Keratinocyte (primary cell): ENCODE measurements at regions not wholly inside any gene's neighbourhood (a gene's known extent, or its start where the extent isn't known, plus 50 kb on each side); places are given as distances from the start of the nearest gene placed in this dataset.

Experiments
- DNase-seq: peaks from one replicate; pipeline ENCODE4 v3.0.0-alpha.2; 2011; ENCODE audit warnings: low read depth, missing footprints, low spot score
- FAIRE-seq: peaks from 2 replicates; lab custom pipeline; 2011; peaks lifted over from hg19 to GRCh38; lab: Jason Lieb, UNC
- H2AFZ ChIP-seq: 2 replicates; pipeline ENCODE4 v1.6.0; 2012; ENCODE audit warnings: low read length, control low read depth, inconsistent platforms; ENCODE audit not compliant: control insufficient read depth
- H3K27ac ChIP-seq: 2 replicates; pipeline ENCODE4 v1.5.1; 2011; ENCODE audit warnings: low read length; ENCODE audit not compliant: control insufficient read depth, insufficient read depth
- H3K27me3 ChIP-seq: 3 replicates; pipeline ENCODE4 v1.6.0; 2011; ENCODE audit warnings: low read length; ENCODE audit not compliant: control insufficient read depth, insufficient read depth; ENCODE audit errors: extremely low read depth
- H3K36me3 ChIP-seq, 2 experiments: 2 replicates in 1 of 2; 3 replicates in 1 of 2; pipeline ENCODE4 v1.5.1; 2011; ENCODE audit warnings: low read length in 2 of 2, mild to moderate bottlenecking in 1 of 2; ENCODE audit not compliant: control insufficient read depth in 2 of 2, insufficient read depth in 2 of 2; ENCODE audit errors: extremely low read depth in 1 of 2
- H3K4me1 ChIP-seq: 3 replicates; pipeline ENCODE4 v1.5.1; 2011; ENCODE audit warnings: low read length; ENCODE audit not compliant: control insufficient read depth, insufficient read depth; ENCODE audit errors: extremely low read depth
- H3K4me2 ChIP-seq: 3 replicates; pipeline ENCODE4 v1.6.0; 2011; ENCODE audit warnings: low read depth, low read length; ENCODE audit not compliant: control insufficient read depth, insufficient read depth; ENCODE audit errors: extremely low read depth
- H3K4me3 ChIP-seq, 3 experiments: fragments of 200-600 bp in 1 of 3; sonication (generic) in 1 of 3; 2 replicates in 2 of 3; 3 replicates in 1 of 3; pipeline ENCODE4 v1.5.1; 2011 to 2016; ENCODE audit warnings: low read length in 3 of 3, mild to moderate bottlenecking in 3 of 3, control low read depth in 2 of 3, inconsistent platforms in 1 of 3, low read depth in 1 of 3, mixed read lengths in 1 of 3, mixed run types in 1 of 3, moderate library complexity in 1 of 3; ENCODE audit not compliant: control insufficient read depth in 2 of 3, insufficient read depth in 2 of 3; ENCODE audit errors: extremely low read depth in 1 of 3
- H3K79me2 ChIP-seq: 2 replicates; pipeline ENCODE4 v1.6.0; 2012; ENCODE audit warnings: low read length; ENCODE audit not compliant: control insufficient read depth, insufficient read depth
- H3K9ac ChIP-seq: 3 replicates; pipeline ENCODE4 v1.6.0; 2011; ENCODE audit warnings: low read length; ENCODE audit not compliant: control insufficient read depth, insufficient read depth; ENCODE audit errors: extremely low read depth
- H3K9me1 ChIP-seq: 3 replicates; pipeline ENCODE4 v1.6.0; 2011; ENCODE audit warnings: low read length; ENCODE audit not compliant: control insufficient read depth, insufficient read depth; ENCODE audit errors: extremely low read depth
- H3K9me3 ChIP-seq: 2 replicates; pipeline ENCODE4 v1.5.1; 2012; ENCODE audit warnings: low read depth, low read length; ENCODE audit not compliant: control insufficient read depth
- H4K20me1 ChIP-seq: 3 replicates; pipeline ENCODE4 v1.6.0; 2011; ENCODE audit warnings: low read length; ENCODE audit not compliant: control insufficient read depth, insufficient read depth; ENCODE audit errors: extremely low read depth
- EZH2 ChIP-seq: IDR thresholded peaks from one replicate; pipeline ENCODE4 v1.6.1; 2012; ENCODE audit warnings: inconsistent platforms, mild to moderate bottlenecking, low read length, moderate library complexity
- dilution Hi-C: fragments of 300-500 bp; cut with MboI; formaldehyde crosslinking; loops from one replicate; pipeline ENCODE4 v1.7.0; 2020; ENCODE audit warnings: low sequenced_read_pairs; ENCODE audit not compliant: extremely low pct_ligation_motif_present
- TF ChIP-seq, protein P1 (sequence below), 3 experiments: IDR thresholded peaks in 1 of 3; conservative IDR thresholded peaks in 1 of 3; optimal IDR thresholded peaks in 1 of 3; 2 replicates in 2 of 3; 3 replicates in 1 of 3; pipeline versions ENCODE3 to v1.5.1; 2011; ENCODE audit warnings: low read length in 3 of 3, mild to moderate bottlenecking in 3 of 3, moderate library complexity in 2 of 3, control low read depth in 1 of 3, inconsistent platforms in 1 of 3; ENCODE audit not compliant: insufficient read depth in 2 of 3; ENCODE audit errors: extremely low read depth in 1 of 3

DNA sequence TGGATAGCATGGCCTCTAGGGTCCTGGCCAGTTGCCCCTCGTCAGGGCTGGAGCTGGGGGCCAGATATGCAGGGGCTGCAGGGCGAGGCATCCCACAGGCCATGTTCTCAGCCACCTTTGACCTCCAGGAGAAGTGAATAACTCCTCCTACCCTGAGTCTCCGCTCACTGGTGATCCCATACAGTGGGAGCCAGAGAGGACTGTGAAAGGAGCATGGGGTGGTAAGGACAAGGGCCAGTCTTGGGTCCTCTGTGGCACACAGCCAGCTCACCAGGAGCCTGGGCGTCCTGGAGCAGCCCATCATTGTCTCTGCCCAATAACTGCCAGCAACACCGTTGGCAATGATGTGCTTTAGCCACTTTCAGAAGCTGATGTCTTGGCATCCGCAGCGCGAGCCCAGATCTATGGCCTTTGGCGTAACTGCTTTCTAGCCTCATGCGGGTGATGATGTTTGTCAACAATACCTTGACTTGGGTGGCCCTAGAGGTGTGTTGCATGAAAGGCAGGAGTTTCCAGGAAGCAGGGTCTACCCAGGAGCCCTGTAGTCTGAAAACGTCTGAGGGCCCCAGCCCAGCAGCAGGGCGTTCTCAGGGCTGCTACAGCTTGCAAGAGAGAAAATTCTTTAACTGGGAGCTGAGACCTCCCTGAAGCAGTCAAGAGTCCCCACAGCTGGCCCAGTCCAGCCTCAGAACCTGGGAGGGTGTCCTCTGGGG lies 61.1 kb upstream of the IQSEC1 start:
- Histone ChIP-seq H3K9me1 (no peaks in the 10 kb centered on the region), H2AFZ (no peak overlapping the region), H3K4me2 (no peak overlapping the region), H3K9me3 (no peaks in the 10 kb centered on the region), H3K36me3 (no peaks in the 10 kb centered on the region), H3K4me1 (no peaks in the 10 kb centered on the region), H3K9ac (no peak overlapping the region), H3K27ac (no peak overlapping the region), H3K79me2 (no peaks in the 10 kb centered on the region), H4K20me1 (no peaks in the 10 kb centered on the region), H3K27me3 (peaks cover 4% of the 10 kb centered on the region), H3K4me3 (no peak overlapping the region)
- dilution Hi-C loops: no loop called here
- DNase-seq: no peak
- no peak for FAIRE-seq
- TF ChIP-seq, protein P1, sequence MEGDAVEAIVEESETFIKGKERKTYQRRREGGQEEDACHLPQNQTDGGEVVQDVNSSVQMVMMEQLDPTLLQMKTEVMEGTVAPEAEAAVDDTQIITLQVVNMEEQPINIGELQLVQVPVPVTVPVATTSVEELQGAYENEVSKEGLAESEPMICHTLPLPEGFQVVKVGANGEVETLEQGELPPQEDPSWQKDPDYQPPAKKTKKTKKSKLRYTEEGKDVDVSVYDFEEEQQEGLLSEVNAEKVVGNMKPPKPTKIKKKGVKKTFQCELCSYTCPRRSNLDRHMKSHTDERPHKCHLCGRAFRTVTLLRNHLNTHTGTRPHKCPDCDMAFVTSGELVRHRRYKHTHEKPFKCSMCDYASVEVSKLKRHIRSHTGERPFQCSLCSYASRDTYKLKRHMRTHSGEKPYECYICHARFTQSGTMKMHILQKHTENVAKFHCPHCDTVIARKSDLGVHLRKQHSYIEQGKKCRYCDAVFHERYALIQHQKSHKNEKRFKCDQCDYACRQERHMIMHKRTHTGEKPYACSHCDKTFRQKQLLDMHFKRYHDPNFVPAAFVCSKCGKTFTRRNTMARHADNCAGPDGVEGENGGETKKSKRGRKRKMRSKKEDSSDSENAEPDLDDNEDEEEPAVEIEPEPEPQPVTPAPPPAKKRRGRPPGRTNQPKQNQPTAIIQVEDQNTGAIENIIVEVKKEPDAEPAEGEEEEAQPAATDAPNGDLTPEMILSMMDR (optimal IDR thresholded peaks at IDR 0.05 in 1 of 3, IDR thresholded peaks at IDR 0.05 in 1 of 3, conservative IDR thresholded peaks at IDR 0.05 in 1 of 3; ENCODE audit: extremely low read depth in 1 of 3, insufficient read depth in 2 of 3, low read length in 3 of 3): no peak
- TF ChIP-seq EZH2: no peak

DNA sequence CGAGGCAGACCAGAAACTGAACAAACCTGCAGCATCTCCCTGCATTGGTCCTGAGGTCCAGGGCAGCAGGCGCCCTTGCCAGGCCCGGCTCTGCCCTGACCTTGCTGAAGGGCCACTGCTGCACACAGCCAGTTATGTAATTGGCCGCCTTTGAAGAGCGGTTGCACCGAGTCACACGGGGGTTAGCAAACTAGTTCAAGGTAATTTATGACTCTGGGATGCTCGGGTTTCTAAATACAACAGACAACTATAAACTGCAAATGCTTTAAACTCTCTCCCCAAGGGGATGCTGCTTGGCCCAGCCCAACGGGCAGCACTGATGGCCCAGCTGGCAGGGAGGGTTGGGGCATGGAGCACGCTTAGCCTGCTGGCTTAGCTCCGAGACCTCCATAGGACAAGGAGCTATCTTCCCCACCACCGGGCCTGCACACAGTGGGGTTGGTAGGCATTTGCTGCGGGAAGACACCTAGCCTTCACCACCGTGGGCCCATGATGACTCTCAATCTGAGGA lies 60.3 kb upstream of the IQSEC1 start:
- no peak overlapping the region for H3K27ac ChIP-seq
- FAIRE-seq: no peak
- no peak overlapping the region for H3K9ac ChIP-seq
- no peaks in the 10 kb centered on the region for H3K4me1 ChIP-seq
- peaks cover 4% of the 10 kb centered on the region for H3K27me3 ChIP-seq
- dilution Hi-C loops: no loop called here
- no peaks in the 10 kb centered on the region for H4K20me1 ChIP-seq
- no peak overlapping the region for H3K4me3 ChIP-seq
- H3K4me2 ChIP-seq: no peak overlapping the region
- no peaks in the 10 kb centered on the region for H3K79me2 ChIP-seq
- no peaks in the 10 kb centered on the region for H3K9me3 ChIP-seq
- H3K36me3 ChIP-seq: no peaks in the 10 kb centered on the region
- no peaks in the 10 kb centered on the region for H3K9me1 ChIP-seq
- DNase-seq: no peak
- TF ChIP-seq, protein P1 (optimal IDR thresholded peaks at IDR 0.05 in 1 of 3, IDR thresholded peaks at IDR 0.05 in 1 of 3, conservative IDR thresholded peaks at IDR 0.05 in 1 of 3; ENCODE audit: extremely low read depth in 1 of 3, insufficient read depth in 2 of 3, low read length in 3 of 3): no peak
- no peak for TF ChIP-seq EZH2
- H2AFZ ChIP-seq: no peak overlapping the region
